Kidney epithelial cell (primary cell): ENCODE measurements at regions not wholly inside any gene's neighbourhood (a gene's known extent, or its start where the extent isn't known, plus 50 kb on each side); places are given as distances from the start of the nearest gene placed in this dataset.

ENCODE experiments used
- DNase-seq: peaks from one replicate; pipeline ENCODE4 v3.0.0-alpha.2; 2010; ENCODE audit warnings: low read depth
- H3K27me3 ChIP-seq: 2 replicates; pipeline ENCODE4 v1.6.0; 2011; ENCODE audit warnings: low read length; ENCODE audit not compliant: control insufficient read depth, insufficient read depth
- H3K36me3 ChIP-seq: 2 replicates; pipeline ENCODE4 v1.5.1; 2011; ENCODE audit warnings: low read length; ENCODE audit not compliant: control insufficient read depth, insufficient read depth
- H3K4me3 ChIP-seq: 2 replicates; pipeline ENCODE4 v1.5.1; 2011; ENCODE audit warnings: low read depth, mild to moderate bottlenecking, control low read depth, low read length
- TF ChIP-seq, protein P1 (sequence below): IDR thresholded peaks from 2 replicates; pipeline ENCODE4 v1.5.1; 2011; ENCODE audit warnings: mild to moderate bottlenecking, moderate library complexity, low read length, control low read depth, inconsistent platforms; ENCODE audit not compliant: insufficient read depth, poor library complexity, severe bottlenecking

DNA sequence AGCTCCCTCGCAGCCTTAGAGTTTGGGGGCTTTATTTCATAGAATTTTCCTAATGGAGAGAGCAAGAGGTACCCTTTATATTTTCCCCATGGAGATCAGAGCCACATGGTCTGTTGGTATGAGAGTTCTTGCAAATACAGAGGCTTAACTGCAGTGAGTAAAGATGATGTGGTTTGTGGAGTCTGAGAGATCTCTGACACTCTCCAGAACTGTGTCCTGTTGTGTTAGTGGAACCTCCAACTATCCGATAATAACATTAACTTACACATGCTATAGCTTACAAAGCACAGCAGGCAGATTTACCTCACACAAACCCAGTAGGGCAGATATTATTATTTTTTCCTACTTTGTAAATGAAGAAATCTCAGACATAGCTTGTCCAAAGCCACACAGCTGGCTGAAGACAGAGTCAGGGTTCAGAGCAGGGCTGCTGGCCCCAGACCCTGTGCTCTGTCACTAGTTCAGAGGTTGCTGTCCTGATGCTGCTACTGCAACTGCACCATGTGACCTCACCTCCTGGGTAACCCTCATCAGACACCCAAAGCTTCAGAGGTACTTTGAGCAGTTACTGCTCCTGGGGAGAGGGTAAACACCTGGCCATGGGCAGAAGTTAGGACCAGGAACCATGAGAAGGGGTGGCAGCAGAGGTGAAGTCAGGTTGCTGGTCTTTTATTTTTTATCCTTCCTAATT, 384.8 kb upstream of the PROX1 start:
- TF ChIP-seq, protein P1, sequence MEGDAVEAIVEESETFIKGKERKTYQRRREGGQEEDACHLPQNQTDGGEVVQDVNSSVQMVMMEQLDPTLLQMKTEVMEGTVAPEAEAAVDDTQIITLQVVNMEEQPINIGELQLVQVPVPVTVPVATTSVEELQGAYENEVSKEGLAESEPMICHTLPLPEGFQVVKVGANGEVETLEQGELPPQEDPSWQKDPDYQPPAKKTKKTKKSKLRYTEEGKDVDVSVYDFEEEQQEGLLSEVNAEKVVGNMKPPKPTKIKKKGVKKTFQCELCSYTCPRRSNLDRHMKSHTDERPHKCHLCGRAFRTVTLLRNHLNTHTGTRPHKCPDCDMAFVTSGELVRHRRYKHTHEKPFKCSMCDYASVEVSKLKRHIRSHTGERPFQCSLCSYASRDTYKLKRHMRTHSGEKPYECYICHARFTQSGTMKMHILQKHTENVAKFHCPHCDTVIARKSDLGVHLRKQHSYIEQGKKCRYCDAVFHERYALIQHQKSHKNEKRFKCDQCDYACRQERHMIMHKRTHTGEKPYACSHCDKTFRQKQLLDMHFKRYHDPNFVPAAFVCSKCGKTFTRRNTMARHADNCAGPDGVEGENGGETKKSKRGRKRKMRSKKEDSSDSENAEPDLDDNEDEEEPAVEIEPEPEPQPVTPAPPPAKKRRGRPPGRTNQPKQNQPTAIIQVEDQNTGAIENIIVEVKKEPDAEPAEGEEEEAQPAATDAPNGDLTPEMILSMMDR: no peak
- Histone ChIP-seq H3K4me3 (no peak overlapping the region), H3K27me3 (no peaks in the 10 kb centered on the region), H3K36me3 (no peaks in the 10 kb centered on the region)
- no peak for DNase-seq

GRCh38 chr1:213604477-213604876, 383.3 kb upstream of the PROX1 start:
- H3K4me3 ChIP-seq: no peak overlapping the region
- no peaks in the 10 kb centered on the region for H3K27me3 ChIP-seq
- no peaks in the 10 kb centered on the region for H3K36me3 ChIP-seq
- TF ChIP-seq, protein P1: no peak
- no peak for DNase-seq

- H3K4me3 ChIP-seq: no peak overlapping the region
- H3K36me3 ChIP-seq: no peaks in the 10 kb centered on the region
- no peak for DNase-seq
- no peaks in the 10 kb centered on the region for H3K27me3 ChIP-seq
- TF ChIP-seq, protein P1: no peak
These were observed 382.0 kb upstream of the PROX1 start for GRCh38 chr1:213605732-213606131.

DNA sequence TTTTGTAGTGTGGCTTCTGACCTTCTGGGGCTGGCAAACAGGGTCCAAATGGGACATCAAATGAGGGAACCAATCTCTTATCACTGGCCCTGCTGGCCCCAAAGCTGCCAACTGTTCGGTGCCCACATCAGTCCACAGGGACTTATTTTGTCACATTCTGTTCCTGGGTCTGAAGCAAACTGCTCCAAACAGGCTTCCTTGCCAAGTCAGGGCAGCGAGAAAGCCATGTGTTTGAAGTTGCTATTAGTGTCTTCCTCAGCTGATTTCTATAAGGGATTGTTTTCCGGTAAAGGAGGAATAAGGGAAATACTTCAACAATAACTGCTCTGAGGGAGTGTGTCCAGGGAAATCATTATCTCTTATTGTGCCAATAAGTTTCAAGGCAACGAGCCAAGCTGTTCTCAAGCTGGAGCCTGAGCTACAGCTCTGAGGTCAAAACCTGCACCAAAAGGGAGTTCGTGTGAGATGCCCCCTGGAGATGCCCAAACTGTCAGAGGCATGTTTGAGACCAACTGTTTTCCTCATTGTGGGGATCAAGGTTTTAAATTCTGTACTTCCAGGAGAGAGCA, 381.4 kb upstream of the PROX1 start:
- Histone ChIP-seq H3K27me3 (no peaks in the 10 kb centered on the region), H3K4me3 (no peak overlapping the region), H3K36me3 (no peaks in the 10 kb centered on the region)
- DNase-seq: no peak
- TF ChIP-seq, protein P1: no peak

DNA sequence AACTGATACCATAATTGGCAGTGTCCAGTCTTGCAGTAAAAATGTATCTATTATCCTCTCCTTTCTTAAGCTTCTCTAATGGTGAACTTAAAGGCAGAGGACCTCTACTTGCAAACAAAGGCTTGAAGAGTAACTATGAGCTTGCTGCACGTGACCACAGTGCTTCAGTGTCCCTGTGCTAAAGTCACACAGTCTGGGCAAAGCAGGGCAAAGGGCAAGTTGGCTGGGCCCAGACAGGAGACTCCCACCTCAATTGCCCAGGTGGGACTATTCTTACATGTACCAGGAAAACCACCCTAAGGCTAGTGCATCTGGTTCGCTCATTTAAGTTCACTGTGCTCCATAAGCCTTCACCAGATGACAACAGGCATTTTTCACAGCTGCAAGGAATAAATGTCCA, 374.2 kb upstream of the PROX1 start:
- TF ChIP-seq, protein P1: no peak
- no peaks in the 10 kb centered on the region for H3K27me3 ChIP-seq
- no peak overlapping the region for H3K4me3 ChIP-seq
- DNase-seq: no peak
- H3K36me3 ChIP-seq: no peaks in the 10 kb centered on the region
